ENCODE measurements at regions not wholly inside any gene's neighbourhood (a gene's known extent, or its start where the extent isn't known, plus 50 kb on each side); places are given as distances from the start of the nearest gene placed in this dataset.

GRCh38 chr14:56358851-56359614 is 220.6 kb upstream of the TMEM260 start:
- TF ChIP-seq REST (IDR thresholded peaks at IDR 0.05; ENCODE audit: low read depth): no peak
- no peak for TF ChIP-seq YY1 (IDR thresholded peaks at IDR 0.05; ENCODE audit: low read depth)
- TF ChIP-seq CREB1 (IDR thresholded peaks at IDR 0.05; ENCODE audit: low read depth): no peak
- TF ChIP-seq TEAD4 (IDR thresholded peaks at IDR 0.05): no peak
- no peak for TF ChIP-seq MAX (IDR thresholded peaks at IDR 0.05)
- no peak for TF ChIP-seq EP300 (IDR thresholded peaks at IDR 0.05; ENCODE audit: borderline replicate concordance)
- TF ChIP-seq FOXM1 (IDR thresholded peaks at IDR 0.05; ENCODE audit: borderline replicate concordance, low read depth): no peak
- no peak for TF ChIP-seq TAF1 (IDR thresholded peaks at IDR 0.05; ENCODE audit: low read depth)
- TF ChIP-seq TCF12 (IDR thresholded peaks at IDR 0.05; ENCODE audit: low read depth): no peak
- TF ChIP-seq CEBPB (IDR thresholded peaks at IDR 0.05): no peak
- no peak for TF ChIP-seq USF1 (IDR thresholded peaks at IDR 0.05)
- no peak for TF ChIP-seq ZBTB7A (IDR thresholded peaks at IDR 0.05; ENCODE audit: low read depth)

- TF ChIP-seq TAF1 (IDR thresholded peaks at IDR 0.05; ENCODE audit: low read depth): no peak
- no peak for TF ChIP-seq EGR1 (IDR thresholded peaks at IDR 0.05)
- no peak for TF ChIP-seq NFIC (IDR thresholded peaks at IDR 0.05)
- no peak for TF ChIP-seq RAD21 (IDR thresholded peaks at IDR 0.05; ENCODE audit: low read depth)
- TF ChIP-seq CEBPB (IDR thresholded peaks at IDR 0.05): no peak
- no peak for TF ChIP-seq REST (IDR thresholded peaks at IDR 0.05; ENCODE audit: low read depth)
- no peak for TF ChIP-seq YY1 (IDR thresholded peaks at IDR 0.05; ENCODE audit: low read depth)
- no peak for TF ChIP-seq EP300 (IDR thresholded peaks at IDR 0.05; ENCODE audit: borderline replicate concordance)
These were observed 212.2 kb upstream of the TMEM260 start for GRCh38 chr14:56367416-56367815.

GRCh38 chr14:56371737-56372136 is 207.9 kb upstream of the TMEM260 start:
- TF ChIP-seq CREB1 (IDR thresholded peaks at IDR 0.05; ENCODE audit: low read depth) (no peak), RAD21 (IDR thresholded peaks at IDR 0.05; ENCODE audit: low read depth) (no peak)

GRCh38 chr14:56374421-56374820 is 205.2 kb upstream of the TMEM260 start:
- TF ChIP-seq TEAD4 (IDR thresholded peaks at IDR 0.05) (no peak), FOXM1 (IDR thresholded peaks at IDR 0.05; ENCODE audit: borderline replicate concordance, low read depth) (no peak), MAX (IDR thresholded peaks at IDR 0.05) (no peak)

GRCh38 chr14:56378046-56378445 is 201.6 kb upstream of the TMEM260 start:
- TF ChIP-seq FOXM1 (IDR thresholded peaks at IDR 0.05; ENCODE audit: borderline replicate concordance, low read depth) (no peak), USF1 (IDR thresholded peaks at IDR 0.05) (no peak), TCF12 (IDR thresholded peaks at IDR 0.05; ENCODE audit: low read depth) (no peak), ZBTB7A (IDR thresholded peaks at IDR 0.05; ENCODE audit: low read depth) (no peak)

GRCh38 chr14:56378475-56378877 is 201.1 kb upstream of the TMEM260 start:
- TF ChIP-seq TCF12 (IDR thresholded peaks at IDR 0.05; ENCODE audit: low read depth) (no peak), CEBPB (IDR thresholded peaks at IDR 0.05) (no peak), TEAD4 (IDR thresholded peaks at IDR 0.05) (no peak), MAX (IDR thresholded peaks at IDR 0.05) (no peak), REST (IDR thresholded peaks at IDR 0.05; ENCODE audit: low read depth) (no peak), USF1 (IDR thresholded peaks at IDR 0.05) (no peak), RAD21 (IDR thresholded peaks at IDR 0.05; ENCODE audit: low read depth) (no peak), EGR1 (IDR thresholded peaks at IDR 0.05) (no peak), NFIC (IDR thresholded peaks at IDR 0.05) (no peak), ZBTB7A (IDR thresholded peaks at IDR 0.05; ENCODE audit: low read depth) (no peak), FOXM1 (IDR thresholded peaks at IDR 0.05; ENCODE audit: borderline replicate concordance, low read depth) (no peak), YY1 (IDR thresholded peaks at IDR 0.05; ENCODE audit: low read depth) (no peak), TAF1 (IDR thresholded peaks at IDR 0.05; ENCODE audit: low read depth) (no peak), CREB1 (IDR thresholded peaks at IDR 0.05; ENCODE audit: low read depth) (no peak), EP300 (IDR thresholded peaks at IDR 0.05; ENCODE audit: borderline replicate concordance) (no peak)
